WERI-Rb-1 (cell line): ENCODE measurements at regions not wholly inside any gene's neighbourhood (a gene's known extent, or its start where the extent isn't known, plus 50 kb on each side); places are given as distances from the start of the nearest gene placed in this dataset.

Experiments used
- DNase-seq: peaks from one replicate; pipeline ENCODE4 v3.0.0-alpha.2; 2020
- H3K27ac ChIP-seq: fragments of 250-450 bp; sonication (Bioruptor Pico); 2 replicates; pipeline ENCODE4 v1.5.1; 2020; ENCODE audit warnings: mild to moderate bottlenecking, moderate library complexity
- H3K27me3 ChIP-seq: fragments of 250-450 bp; sonication (Bioruptor Pico); 2 replicates; pipeline ENCODE4 v1.5.1; 2021; ENCODE audit warnings: mild to moderate bottlenecking, low read depth, moderate library complexity; ENCODE audit not compliant: insufficient read depth, severe bottlenecking
- H3K36me3 ChIP-seq: fragments of 250-450 bp; sonication (Bioruptor Pico); 2 replicates; pipeline ENCODE4 v1.5.1; 2020; ENCODE audit warnings: mild to moderate bottlenecking, moderate library complexity
- H3K4me3 ChIP-seq: 2 replicates; pipeline ENCODE4 v1.5.1; 2011; ENCODE audit warnings: low read depth, mild to moderate bottlenecking, control low read depth, low read length
- H3K9me3 ChIP-seq: fragments of 250-450 bp; sonication (Bioruptor Pico); 2 replicates; pipeline ENCODE4 v1.5.1; 2021; ENCODE audit warnings: mild to moderate bottlenecking, moderate library complexity; ENCODE audit not compliant: severe bottlenecking
- CTCF ChIP-seq: IDR thresholded peaks from 2 replicates; pipeline ENCODE4 v1.5.1; 2011; ENCODE audit warnings: low read depth, mild to moderate bottlenecking, control low read depth, inconsistent platforms, low read length

- no peak for TF ChIP-seq CTCF
- Histone ChIP-seq H3K27ac (no peak overlapping the region), H3K36me3 (no peaks in the 10 kb centered on the region), H3K27me3 (no peaks in the 10 kb centered on the region), H3K9me3 (no peaks in the 10 kb centered on the region), H3K4me3 (no peak overlapping the region)
- no peak for DNase-seq
Observed at GRCh38 chr11:98874050-98874449, 146.7 kb upstream of the CNTN5 start.

GRCh38 chr11:98895936-98896335 lies 124.8 kb upstream of the CNTN5 start:
- Histone ChIP-seq H3K27me3 (no peaks in the 10 kb centered on the region), H3K4me3 (no peak overlapping the region), H3K27ac (no peak overlapping the region), H3K36me3 (no peaks in the 10 kb centered on the region), H3K9me3 (no peaks in the 10 kb centered on the region)
- TF ChIP-seq CTCF = no peak
- no peak for DNase-seq

- no peak overlapping the region for H3K4me3 ChIP-seq
- peak; percentile 15 for DNase-seq
- no peaks in the 10 kb centered on the region for H3K27me3 ChIP-seq
- no peaks in the 10 kb centered on the region for H3K36me3 ChIP-seq
- no peak overlapping the region for H3K27ac ChIP-seq
- H3K9me3 ChIP-seq = no peaks in the 10 kb centered on the region
- no peak for TF ChIP-seq CTCF
Observed at GRCh38 chr11:98940913-98941312, 79.8 kb upstream of the CNTN5 start.

- H3K27ac ChIP-seq = no peak overlapping the region
- no peaks in the 10 kb centered on the region for H3K27me3 ChIP-seq
- H3K4me3 ChIP-seq = no peak overlapping the region
- H3K9me3 ChIP-seq = no peaks in the 10 kb centered on the region
- no peaks in the 10 kb centered on the region for H3K36me3 ChIP-seq
- DNase-seq = no peak
- no peak for TF ChIP-seq CTCF
Observed at GRCh38 chr11:98944461-98944860, 76.3 kb upstream of the CNTN5 start.

GRCh38 chr11:98952107-98952506 lies 68.6 kb upstream of the CNTN5 start:
- H3K4me3 ChIP-seq = no peak overlapping the region
- no peaks in the 10 kb centered on the region for H3K36me3 ChIP-seq
- no peaks in the 10 kb centered on the region for H3K9me3 ChIP-seq
- TF ChIP-seq CTCF = no peak
- H3K27me3 ChIP-seq = no peaks in the 10 kb centered on the region
- no peak overlapping the region for H3K27ac ChIP-seq
- no peak for DNase-seq

GRCh38 chr11:98955551-98955950 lies 65.2 kb upstream of the CNTN5 start:
- Histone ChIP-seq H3K36me3 (no peaks in the 10 kb centered on the region), H3K9me3 (no peaks in the 10 kb centered on the region), H3K27me3 (no peaks in the 10 kb centered on the region), H3K4me3 (no peak overlapping the region), H3K27ac (no peak overlapping the region)
- no peak for TF ChIP-seq CTCF
- no peak for DNase-seq
